K562 (cell line): ENCODE measurements at regions not wholly inside any gene's neighbourhood (a gene's known extent, or its start where the extent isn't known, plus 50 kb on each side); places are given as distances from the start of the nearest gene placed in this dataset.

Experiments used
- BHLHE40 ChIP-seq: IDR thresholded peaks from 2 replicates; pipeline ENCODE4 v1.6.1; 2011; ENCODE audit warnings: low read length, improper control_type of control experiment
- CBX3 ChIP-seq, 2 experiments: IDR thresholded peaks; 1 replicate in 1 of 2; 2 replicates in 1 of 2; pipeline ENCODE4 v1.6.1; 2012; ENCODE audit warnings: inconsistent platforms in 2 of 2, low read length in 2 of 2, borderline replicate concordance in 1 of 2, control low read depth in 1 of 2
- ETV5 ChIP-seq: sonication (generic); formaldehyde crosslinking; IDR thresholded peaks from 2 replicates; pipeline ENCODE4 v1.4.0; 2020; ENCODE audit warnings: low read depth, mild to moderate bottlenecking, missing genetic modification reagents
- KLF13 ChIP-seq: fragments of 450-650 bp; IDR thresholded peaks from 2 replicates; pipeline ENCODE4 v1.6.1; 2016; ENCODE audit warnings: missing genetic modification characterization, low read depth, mild to moderate bottlenecking, missing compliant biosample characterization, moderate library complexity, borderline replicate concordance
- NCOA6 ChIP-seq: fragments of 450-650 bp; IDR thresholded peaks from 2 replicates; pipeline ENCODE4 v1.6.1; 2017; ENCODE audit warnings: mild to moderate bottlenecking
- POLR2A ChIP-seq: fragments of 450-650 bp; conservative IDR thresholded peaks from 2 replicates; pipeline ENCODE4 v1.6.1; 2016
- POLR2AphosphoS5 ChIP-seq: IDR thresholded peaks from 2 replicates; pipeline ENCODE4 v1.6.1; 2011; ENCODE audit warnings: mild to moderate bottlenecking, low read depth, low read length, moderate library complexity; ENCODE audit not compliant: control insufficient read depth, insufficient read depth
- ZNF584 ChIP-seq: fragments of 200-800 bp; sonication (Bioruptor generic); IDR thresholded peaks from 2 replicates; pipeline ENCODE4 v1.6.1; 2016; ENCODE audit warnings: low read depth, mild to moderate bottlenecking, missing genetic modification characterization, missing compliant biosample characterization
- TF ChIP-seq, protein P1 (sequence below), 3 experiments: IDR thresholded peaks in 2 of 3; conservative IDR thresholded peaks in 1 of 3; 2 replicates each; pipeline ENCODE4 v1.5.1; 2011 to 2012; ENCODE audit warnings: low read length in 3 of 3, mild to moderate bottlenecking in 3 of 3, control low read depth in 2 of 3, improper control_type of control experiment in 1 of 3, inconsistent platforms in 1 of 3, low read depth in 1 of 3, mixed read lengths in 1 of 3, moderate library complexity in 1 of 3; ENCODE audit not compliant: insufficient read depth in 2 of 3
- TF ChIP-seq, protein P2 (sequence below), 2 experiments: fragments of 450-650 bp; IDR thresholded peaks; 2 replicates each; pipeline ENCODE4 v1.6.1; 2016
- TF ChIP-seq, protein P3 (sequence below): IDR thresholded peaks from 2 replicates; pipeline ENCODE4 v1.6.1; 2012; ENCODE audit warnings: low read depth, low read length, improper control_type of control experiment, borderline replicate concordance

DNA sequence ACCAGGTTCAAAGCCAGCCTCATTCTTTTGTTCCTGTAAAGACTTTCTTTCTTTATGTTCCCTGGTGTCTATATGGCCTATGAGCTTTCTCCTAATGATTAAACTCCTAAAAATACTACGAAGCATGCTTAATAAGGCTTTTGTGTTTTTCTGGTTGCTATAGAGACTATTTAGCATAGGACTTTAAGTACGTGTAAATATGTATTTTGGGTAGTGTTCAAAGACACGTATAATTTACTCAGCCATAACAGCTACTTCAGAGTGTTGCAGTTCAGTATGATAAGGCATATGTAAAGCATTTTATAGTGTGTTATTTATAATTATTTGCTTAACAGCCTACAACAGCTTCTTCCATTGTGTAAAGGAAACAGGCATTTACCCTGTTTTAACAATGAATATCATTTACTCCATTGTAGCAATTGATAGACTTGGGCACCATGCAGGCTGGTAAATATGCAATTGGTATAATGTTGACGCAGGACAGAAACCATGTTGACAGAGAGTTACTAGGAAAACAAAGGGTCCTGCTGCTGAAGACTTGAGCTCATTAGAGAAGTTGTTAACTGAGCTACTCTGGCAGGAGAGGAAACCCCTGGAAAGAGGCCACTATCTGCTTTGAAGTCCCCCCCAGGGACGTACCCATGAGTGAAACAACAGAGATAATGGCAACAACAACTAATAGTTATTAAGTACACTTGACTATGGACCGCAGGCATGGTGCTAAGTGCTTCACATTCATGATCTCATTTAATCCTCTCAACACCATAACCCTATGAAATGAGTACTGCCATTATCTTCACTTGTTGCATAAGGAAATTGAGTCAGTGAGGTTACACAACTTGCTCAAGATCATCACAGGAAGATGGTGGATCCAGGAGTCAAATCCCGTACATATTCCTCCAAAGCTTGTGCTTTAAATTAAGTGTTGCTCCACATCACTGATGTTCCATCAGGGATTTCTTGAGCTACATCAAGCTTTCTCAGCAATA, 342.2 kb upstream of the DYNLRB2 start:
- TF ChIP-seq, protein P1, sequence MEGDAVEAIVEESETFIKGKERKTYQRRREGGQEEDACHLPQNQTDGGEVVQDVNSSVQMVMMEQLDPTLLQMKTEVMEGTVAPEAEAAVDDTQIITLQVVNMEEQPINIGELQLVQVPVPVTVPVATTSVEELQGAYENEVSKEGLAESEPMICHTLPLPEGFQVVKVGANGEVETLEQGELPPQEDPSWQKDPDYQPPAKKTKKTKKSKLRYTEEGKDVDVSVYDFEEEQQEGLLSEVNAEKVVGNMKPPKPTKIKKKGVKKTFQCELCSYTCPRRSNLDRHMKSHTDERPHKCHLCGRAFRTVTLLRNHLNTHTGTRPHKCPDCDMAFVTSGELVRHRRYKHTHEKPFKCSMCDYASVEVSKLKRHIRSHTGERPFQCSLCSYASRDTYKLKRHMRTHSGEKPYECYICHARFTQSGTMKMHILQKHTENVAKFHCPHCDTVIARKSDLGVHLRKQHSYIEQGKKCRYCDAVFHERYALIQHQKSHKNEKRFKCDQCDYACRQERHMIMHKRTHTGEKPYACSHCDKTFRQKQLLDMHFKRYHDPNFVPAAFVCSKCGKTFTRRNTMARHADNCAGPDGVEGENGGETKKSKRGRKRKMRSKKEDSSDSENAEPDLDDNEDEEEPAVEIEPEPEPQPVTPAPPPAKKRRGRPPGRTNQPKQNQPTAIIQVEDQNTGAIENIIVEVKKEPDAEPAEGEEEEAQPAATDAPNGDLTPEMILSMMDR (IDR thresholded peaks at IDR 0.05 in 2 of 3, conservative IDR thresholded peaks at IDR 0.05 in 1 of 3; ENCODE audit: insufficient read depth in 2 of 3, low read depth in 1 of 3, low read length in 3 of 3): no peak
- TF ChIP-seq ZNF584 (CRISPR knock-in tag) (no peak), BHLHE40 (no peak), NCOA6 (no peak), POLR2AphosphoS5 (no peak), ETV5 (no peak), POLR2A (no peak), CBX3 (IDR thresholded peaks at IDR 0.05; ENCODE audit: borderline replicate concordance in 1 of 2, low read length in 2 of 2) (no peak), KLF13 (tag) (no peak)
- TF ChIP-seq, protein P2, sequence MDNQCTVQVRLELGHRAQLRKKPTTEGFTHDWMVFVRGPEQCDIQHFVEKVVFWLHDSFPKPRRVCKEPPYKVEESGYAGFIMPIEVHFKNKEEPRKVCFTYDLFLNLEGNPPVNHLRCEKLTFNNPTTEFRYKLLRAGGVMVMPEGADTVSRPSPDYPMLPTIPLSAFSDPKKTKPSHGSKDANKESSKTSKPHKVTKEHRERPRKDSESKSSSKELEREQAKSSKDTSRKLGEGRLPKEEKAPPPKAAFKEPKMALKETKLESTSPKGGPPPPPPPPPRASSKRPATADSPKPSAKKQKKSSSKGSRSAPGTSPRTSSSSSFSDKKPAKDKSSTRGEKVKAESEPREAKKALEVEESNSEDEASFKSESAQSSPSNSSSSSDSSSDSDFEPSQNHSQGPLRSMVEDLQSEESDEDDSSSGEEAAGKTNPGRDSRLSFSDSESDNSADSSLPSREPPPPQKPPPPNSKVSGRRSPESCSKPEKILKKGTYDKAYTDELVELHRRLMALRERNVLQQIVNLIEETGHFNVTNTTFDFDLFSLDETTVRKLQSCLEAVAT (IDR thresholded peaks at IDR 0.05): no peak
- TF ChIP-seq, protein P3, sequence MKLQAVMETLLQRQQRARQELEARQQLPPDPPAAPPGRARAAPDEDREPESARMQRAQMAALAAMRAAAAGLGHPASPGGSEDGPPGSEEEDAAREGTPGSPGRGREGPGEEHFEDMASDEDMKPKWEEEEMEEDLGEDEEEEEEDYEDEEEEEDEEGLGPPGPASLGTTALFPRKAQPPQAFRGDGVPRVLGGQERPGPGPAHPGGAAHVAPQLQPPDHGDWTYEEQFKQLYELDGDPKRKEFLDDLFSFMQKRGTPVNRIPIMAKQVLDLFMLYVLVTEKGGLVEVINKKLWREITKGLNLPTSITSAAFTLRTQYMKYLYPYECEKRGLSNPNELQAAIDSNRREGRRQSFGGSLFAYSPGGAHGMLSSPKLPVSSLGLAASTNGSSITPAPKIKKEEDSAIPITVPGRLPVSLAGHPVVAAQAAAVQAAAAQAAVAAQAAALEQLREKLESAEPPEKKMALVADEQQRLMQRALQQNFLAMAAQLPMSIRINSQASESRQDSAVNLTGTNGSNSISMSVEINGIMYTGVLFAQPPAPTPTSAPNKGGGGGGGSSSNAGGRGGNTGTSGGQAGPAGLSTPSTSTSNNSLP: no peak
